Endothelial cell of umbilical vein (primary cell): ENCODE measurements at regions not wholly inside any gene's neighbourhood (a gene's known extent, or its start where the extent isn't known, plus 50 kb on each side); places are given as distances from the start of the nearest gene placed in this dataset.

Experiments used
- BruUV-seq: library from RNA; stranded (reverse); fragments of 400-500 nt; replicated peaks from 2 replicates; lab custom pipeline; 2021; lab: Mats Ljungman, UMichigan
- CTCF ChIA-PET: fragments of 300-600, 350-600 bp; sonication (Branson Sonifier 250); formaldehyde crosslinking; loops from one replicate; lab custom pipeline; 2021; ENCODE audit warnings: antibody characterized with exemption, inconsistent platforms; lab: Charles Lee
- POLR2A ChIA-PET: fragments of 300-600, 350-600 bp; sonication (Branson Sonifier 250); formaldehyde crosslinking; loops from one replicate; lab custom pipeline; 2021; ENCODE audit warnings: antibody characterized with exemption, inconsistent platforms; lab: Charles Lee
- DNase-seq: peaks from one replicate; pipeline ENCODE4 v3.0.0-alpha.2; 2011; ENCODE audit warnings: low read depth, low spot score
- FAIRE-seq: peaks from 2 replicates; lab custom pipeline; 2011; peaks lifted over from hg19 to GRCh38; lab: Jason Lieb, UNC
- H2AFZ ChIP-seq: 2 replicates; pipeline ENCODE4 v1.6.0; 2012; ENCODE audit warnings: low read depth, low read length, control low read depth, inconsistent platforms
- H3K27ac ChIP-seq: 2 replicates; pipeline ENCODE4 v1.5.1; 2011; ENCODE audit warnings: low read depth, mild to moderate bottlenecking, control low read depth, low read length, moderate library complexity; ENCODE audit not compliant: insufficient read depth
- H3K27me3 ChIP-seq, 2 experiments: 2 replicates each; pipeline versions ENCODE4 v1.6.0 to v1.6.1; 2011; ENCODE audit warnings: low read length in 2 of 2, mixed read lengths in 1 of 2; ENCODE audit not compliant: control insufficient read depth in 2 of 2, insufficient read depth in 2 of 2
- H3K36me3 ChIP-seq, 2 experiments: 2 replicates in 1 of 2; 3 replicates in 1 of 2; pipeline ENCODE4 v1.5.1; 2011; ENCODE audit warnings: low read length in 2 of 2, mild to moderate bottlenecking in 1 of 2, moderate library complexity in 1 of 2; ENCODE audit not compliant: control insufficient read depth in 2 of 2, insufficient read depth in 2 of 2; ENCODE audit errors: extremely low read depth in 1 of 2
- H3K4me1 ChIP-seq: 3 replicates; pipeline ENCODE4 v1.5.1; 2011; ENCODE audit warnings: mild to moderate bottlenecking, low read length; ENCODE audit not compliant: control insufficient read depth, insufficient read depth; ENCODE audit errors: extremely low read depth
- H3K4me2 ChIP-seq: 2 replicates; pipeline ENCODE4 v1.6.1; 2011; ENCODE audit warnings: low read length, control low read depth, mixed read lengths; ENCODE audit not compliant: insufficient read depth
- H3K4me3 ChIP-seq, 3 experiments: fragments of 200-600 bp in 1 of 3; sonication (generic), shearing (Covaris generic) in 1 of 3; replicated peaks in 1 of 3; 2 replicates each; pipeline ENCODE4 v1.5.1; 2011 to 2016; ENCODE audit warnings: control low read depth in 3 of 3, low read length in 3 of 3, mild to moderate bottlenecking in 2 of 3, inconsistent platforms in 1 of 3, low read depth in 1 of 3, moderate library complexity in 1 of 3; ENCODE audit not compliant: insufficient read depth in 1 of 3
- H3K79me2 ChIP-seq: 2 replicates; pipeline ENCODE4 v1.6.0; 2012; ENCODE audit warnings: low read length, inconsistent platforms; ENCODE audit not compliant: control insufficient read depth, insufficient read depth
- H3K9ac ChIP-seq: replicated peaks from 2 replicates; pipeline ENCODE3; 2011; ENCODE audit warnings: low read length, control low read depth; ENCODE audit not compliant: insufficient read depth; ENCODE audit errors: extremely low read depth
- H3K9me1 ChIP-seq: replicated peaks from 3 replicates; pipeline ENCODE4 v1.6.0; 2011; ENCODE audit warnings: mild to moderate bottlenecking, low read length; ENCODE audit not compliant: control insufficient read depth, insufficient read depth; ENCODE audit errors: extremely low read depth
- H3K9me3 ChIP-seq: replicated peaks from 2 replicates; pipeline ENCODE4 v1.5.1; 2012; ENCODE audit warnings: low read length, inconsistent platforms; ENCODE audit not compliant: control insufficient read depth, insufficient read depth
- H4K20me1 ChIP-seq: replicated peaks from 2 replicates; pipeline ENCODE3; 2011; ENCODE audit warnings: mild to moderate bottlenecking, low read length; ENCODE audit not compliant: control insufficient read depth, insufficient read depth; ENCODE audit errors: extremely low read depth
- EZH2 ChIP-seq: IDR thresholded peaks from 2 replicates; pipeline ENCODE4 v1.6.1; 2012; ENCODE audit warnings: borderline replicate concordance, low read depth, mild to moderate bottlenecking, moderate library complexity, low read length, inconsistent platforms; ENCODE audit not compliant: severe bottlenecking
- FOS ChIP-seq: IDR thresholded peaks from 2 replicates; pipeline ENCODE4 v1.6.1; 2011; ENCODE audit warnings: mild to moderate bottlenecking, low read length, moderate library complexity, borderline replicate concordance; ENCODE audit not compliant: insufficient read depth
- GATA2 ChIP-seq: IDR thresholded peaks from 2 replicates; pipeline ENCODE4 v1.7.0; 2011; ENCODE audit warnings: low read depth, mild to moderate bottlenecking, moderate library complexity, mixed read lengths, low read length; ENCODE audit not compliant: insufficient read length, insufficient read depth
- JUN ChIP-seq: IDR thresholded peaks from 2 replicates; pipeline ENCODE4 v1.6.1; 2011; ENCODE audit warnings: borderline replicate concordance, low read depth; ENCODE audit not compliant: insufficient read length, insufficient read depth
- MAX ChIP-seq: IDR thresholded peaks from 2 replicates; pipeline ENCODE4 v1.6.1; 2011; ENCODE audit not compliant: insufficient read depth, insufficient read length
- MYC ChIP-seq: IDR thresholded peaks from one replicate; pipeline ENCODE4 v1.6.1; 2011; ENCODE audit warnings: mild to moderate bottlenecking, low read depth, low read length
- POLR2A ChIP-seq: IDR thresholded peaks from 2 replicates; pipeline ENCODE4 v1.6.1; 2012; ENCODE audit warnings: low read depth, mild to moderate bottlenecking, control low read depth, low read length
- POLR2AphosphoS5 ChIP-seq: IDR thresholded peaks from 2 replicates; pipeline ENCODE4 v1.6.1; 2012; ENCODE audit warnings: low read depth, mild to moderate bottlenecking, control low read depth, low read length, moderate library complexity; ENCODE audit not compliant: insufficient read depth
- dilution Hi-C: fragments of 300-500 bp; cut with MboI; formaldehyde crosslinking; loops from one replicate; pipeline ENCODE4 v1.15.0; 2019; ENCODE audit warnings: low sequenced_read_pairs; ENCODE audit not compliant: extremely low pct_ligation_motif_present
- intact Hi-C: fragments of 100-400 bp; cut with micrococcal nuclease; formaldehyde crosslinking; loops from one replicate; pipeline ENCODE4 v1.10.0; 2022
- TF ChIP-seq, protein P1 (sequence below), 2 donors: IDR thresholded peaks; 1 replicate in 1 of 2; 2 replicates in 1 of 2; pipeline ENCODE4 v1.5.1; 2011; ENCODE audit warnings: low read length in 2 of 2, mild to moderate bottlenecking in 2 of 2, moderate library complexity in 2 of 2, control low read depth in 1 of 2, inconsistent platforms in 1 of 2, low read depth in 1 of 2; ENCODE audit not compliant: insufficient read depth in 1 of 2; ENCODE audit errors: extremely low read depth in 1 of 2

- no peak overlapping the region for H2AFZ ChIP-seq
Measured at GRCh38 chr2:8379128-8379527, 302.7 kb upstream of the ID2 start.

More at GRCh38 chr2:8379128-8379527, 302.7 kb upstream of the ID2 start:
- no peak for TF ChIP-seq FOS
- TF ChIP-seq MAX = no peak
- TF ChIP-seq JUN = no peak
- TF ChIP-seq, protein P1, sequence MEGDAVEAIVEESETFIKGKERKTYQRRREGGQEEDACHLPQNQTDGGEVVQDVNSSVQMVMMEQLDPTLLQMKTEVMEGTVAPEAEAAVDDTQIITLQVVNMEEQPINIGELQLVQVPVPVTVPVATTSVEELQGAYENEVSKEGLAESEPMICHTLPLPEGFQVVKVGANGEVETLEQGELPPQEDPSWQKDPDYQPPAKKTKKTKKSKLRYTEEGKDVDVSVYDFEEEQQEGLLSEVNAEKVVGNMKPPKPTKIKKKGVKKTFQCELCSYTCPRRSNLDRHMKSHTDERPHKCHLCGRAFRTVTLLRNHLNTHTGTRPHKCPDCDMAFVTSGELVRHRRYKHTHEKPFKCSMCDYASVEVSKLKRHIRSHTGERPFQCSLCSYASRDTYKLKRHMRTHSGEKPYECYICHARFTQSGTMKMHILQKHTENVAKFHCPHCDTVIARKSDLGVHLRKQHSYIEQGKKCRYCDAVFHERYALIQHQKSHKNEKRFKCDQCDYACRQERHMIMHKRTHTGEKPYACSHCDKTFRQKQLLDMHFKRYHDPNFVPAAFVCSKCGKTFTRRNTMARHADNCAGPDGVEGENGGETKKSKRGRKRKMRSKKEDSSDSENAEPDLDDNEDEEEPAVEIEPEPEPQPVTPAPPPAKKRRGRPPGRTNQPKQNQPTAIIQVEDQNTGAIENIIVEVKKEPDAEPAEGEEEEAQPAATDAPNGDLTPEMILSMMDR (IDR thresholded peaks at IDR 0.05; ENCODE audit: extremely low read depth in 1 of 2, insufficient read depth in 1 of 2, low read depth in 1 of 2, low read length in 2 of 2) = no peak
- TF ChIP-seq POLR2A = no peak
- no peak for TF ChIP-seq GATA2
- TF ChIP-seq EZH2 = no peak
- TF ChIP-seq POLR2AphosphoS5 = no peak
- no peak for TF ChIP-seq MYC
- Histone ChIP-seq H4K20me1 (no peaks in the 10 kb centered on the region), H3K4me3 (no peak overlapping the region), H3K4me2 (no peak overlapping the region), H3K4me1 (no peaks in the 10 kb centered on the region), H3K27me3 (no peaks in the 10 kb centered on the region), H3K9ac (no peak overlapping the region), H3K36me3 (no peaks in the 10 kb centered on the region), H3K79me2 (no peaks in the 10 kb centered on the region), H3K27ac (no peak overlapping the region), H3K9me1 (no peaks in the 10 kb centered on the region), H3K9me3 (peaks cover 2% of the 10 kb centered on the region)
- FAIRE-seq (no peak), DNase-seq (no peak)
- ChIA-PET POLR2A (no interaction called here), CTCF (no interaction called here)
- no TSS peak for BruUV-seq
- intact Hi-C loops = no loop called here
- dilution Hi-C loops = no loop called here
